ENCODE measurements at regions not wholly inside any gene's neighbourhood (a gene's known extent, or its start where the extent isn't known, plus 50 kb on each side); places are given as distances from the start of the nearest gene placed in this dataset.

- no peak for DNase-seq
Observed at GRCh38 chr5:97737608-97738007, 554.6 kb upstream of the RIOK2 start.

GRCh38 chr5:97745817-97746216 is 562.8 kb upstream of the RIOK2 start:
- DNase-seq, result no peak

GRCh38 chr5:97750576-97750975 is 567.5 kb upstream of the RIOK2 start:
- DNase-seq, result no peak

DNA sequence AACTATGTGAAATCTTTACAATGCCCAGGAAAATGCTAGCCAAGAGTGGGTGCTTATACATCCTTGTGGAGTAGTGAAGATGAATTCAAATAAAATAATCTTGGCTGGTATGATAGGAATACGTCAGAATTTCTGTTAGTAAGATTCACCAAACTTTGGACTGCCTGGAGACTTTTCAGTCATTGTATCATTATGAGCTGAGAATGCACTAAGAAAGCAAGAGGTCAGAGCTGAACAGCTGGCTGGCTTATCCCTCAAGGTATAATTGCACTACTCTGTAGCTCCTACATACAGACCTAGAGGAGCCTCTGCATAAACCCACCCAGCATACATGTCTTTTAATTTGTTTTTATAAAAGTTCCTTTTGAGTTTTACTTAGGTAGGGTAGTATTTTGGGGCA is 568.5 kb upstream of the RIOK2 start:
- no peak for DNase-seq

DNA sequence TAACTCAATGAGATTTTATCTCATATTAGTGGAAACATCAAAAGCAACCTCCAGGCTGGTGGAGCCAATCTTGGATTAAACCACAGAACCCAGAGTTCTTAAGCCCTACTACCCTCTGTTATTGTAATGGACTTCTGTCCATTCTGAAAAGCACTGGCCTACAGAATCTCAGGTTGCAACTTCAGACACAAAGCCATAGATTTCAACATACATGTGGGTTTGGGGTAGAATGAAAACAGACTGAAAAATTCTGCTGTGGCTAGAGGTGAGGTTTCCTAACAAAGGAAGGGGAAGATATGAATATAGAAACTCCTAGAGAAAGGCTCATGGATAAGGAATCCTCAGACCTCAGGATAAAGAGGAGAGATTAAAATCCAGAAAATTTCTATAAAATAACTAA is 569.8 kb upstream of the RIOK2 start:
- no peak for DNase-seq

- DNase-seq, result no peak
Observed at GRCh38 chr5:97762483-97762882, 579.4 kb upstream of the RIOK2 start.

- DNase-seq, result no peak
Observed at GRCh38 chr5:97764700-97765099, 581.7 kb upstream of the RIOK2 start.

GRCh38 chr5:97778451-97778850 is 595.4 kb upstream of the RIOK2 start:
- no peak for DNase-seq

GRCh38 chr5:97788369-97788768 is 605.3 kb upstream of the RIOK2 start:
- DNase-seq, result no peak

DNA sequence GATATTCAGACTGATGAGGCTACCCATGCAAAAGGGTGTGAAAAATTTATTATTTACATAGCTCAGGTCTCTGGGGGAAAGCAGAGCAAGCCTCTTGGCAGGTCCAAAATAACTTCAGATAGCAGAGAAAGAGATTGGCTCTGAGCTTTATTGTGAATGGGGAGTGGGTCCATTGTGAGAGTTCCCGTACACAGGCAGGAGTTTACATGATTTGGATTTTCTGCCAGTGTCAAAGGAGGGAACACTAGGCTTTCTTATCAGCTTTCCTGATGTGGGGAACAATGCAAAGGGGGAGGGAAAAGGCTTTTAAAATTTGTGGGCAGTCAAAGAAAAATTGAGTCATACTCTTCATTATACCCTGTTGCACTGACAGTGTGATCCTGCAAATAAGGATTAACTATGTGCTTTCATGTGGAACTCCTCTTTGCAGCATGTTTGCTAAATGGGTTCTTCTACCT is 615.0 kb upstream of the RIOK2 start:
- no peak for DNase-seq

- no peak for DNase-seq
Observed at GRCh38 chr5:97801461-97801860, 618.4 kb upstream of the RIOK2 start.

- DNase-seq, result no peak
Observed at GRCh38 chr5:97820138-97820537, 637.1 kb upstream of the RIOK2 start.

GRCh38 chr5:97832645-97833296 is 649.7 kb upstream of the RIOK2 start:
- no peak for DNase-seq

DNA sequence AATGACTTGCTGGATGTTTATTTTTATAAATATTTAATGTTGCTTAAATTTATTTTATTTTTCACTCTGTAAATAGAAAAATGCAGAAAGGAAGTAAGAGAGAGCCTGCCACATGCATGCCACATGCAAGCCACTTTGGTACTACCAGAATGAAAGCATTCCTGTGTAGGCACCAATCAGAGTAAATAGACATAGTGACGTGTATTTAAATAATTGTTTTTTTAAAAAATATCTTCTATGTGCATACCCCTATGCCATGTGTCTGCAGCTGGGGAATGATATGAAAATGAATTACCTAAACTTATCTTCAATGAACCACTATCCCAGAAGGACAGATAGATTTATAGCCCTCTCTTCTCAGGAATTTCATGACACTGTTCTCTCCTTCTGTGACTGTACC is 651.5 kb upstream of the RIOK2 start:
- DNase-seq, result no peak

DNA sequence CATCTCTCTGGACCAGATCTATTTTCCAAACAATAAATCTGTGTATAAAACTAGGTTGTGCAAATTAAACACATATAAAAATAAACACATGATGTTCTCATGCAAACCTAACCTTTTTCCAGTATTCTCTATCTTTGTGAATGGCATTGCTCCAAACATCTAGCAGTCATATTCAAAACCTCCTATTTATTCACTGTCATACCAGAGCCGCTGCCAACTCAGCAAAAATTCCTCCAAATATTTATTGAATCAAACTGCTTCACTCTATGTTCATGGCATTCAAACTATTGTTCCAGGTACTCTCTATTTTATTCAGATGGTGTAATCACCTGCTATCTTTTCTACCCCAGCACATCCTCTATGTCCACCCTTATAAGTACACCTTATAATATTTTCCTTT is 652.1 kb upstream of the RIOK2 start:
- no peak for DNase-seq

GRCh38 chr5:97836816-97837215 is 653.8 kb upstream of the RIOK2 start:
- no peak for DNase-seq

GRCh38 chr5:97838214-97838613 is 655.2 kb upstream of the RIOK2 start:
- DNase-seq, result no peak

DNA sequence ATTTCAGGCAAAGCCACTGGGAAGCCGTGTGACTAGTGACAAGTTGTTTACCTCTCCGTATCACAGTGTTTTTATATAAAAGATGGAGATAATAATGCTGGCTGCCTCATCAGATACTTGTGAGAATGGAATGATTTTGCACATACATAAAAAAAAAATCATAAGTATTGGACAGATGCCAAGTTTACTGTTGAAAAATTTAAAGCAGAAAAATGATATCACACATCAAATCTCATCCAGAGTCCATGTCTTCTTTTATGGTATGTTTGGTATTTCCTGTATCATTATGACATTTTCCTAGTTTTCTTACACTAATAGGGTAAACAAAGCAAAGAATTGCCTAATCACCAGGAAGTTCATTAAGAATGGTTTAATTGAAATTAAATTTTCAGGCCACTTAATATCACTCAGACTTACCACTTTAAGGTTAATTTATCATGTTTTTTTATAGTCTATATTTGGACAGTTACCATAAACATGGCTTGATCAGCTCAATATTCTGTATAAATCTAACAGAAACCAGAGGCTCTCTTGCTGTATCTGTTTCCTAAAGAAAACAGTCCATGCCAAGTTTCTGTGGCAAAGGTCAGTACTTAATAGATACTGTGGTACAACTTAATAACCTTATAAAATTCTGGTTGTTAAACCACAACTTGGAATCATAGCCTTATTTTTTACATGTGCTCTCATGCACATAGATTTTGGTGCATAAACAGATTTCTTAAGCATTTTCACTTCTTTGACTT is 656.5 kb upstream of the RIOK2 start:
- no peak for DNase-seq

DNA sequence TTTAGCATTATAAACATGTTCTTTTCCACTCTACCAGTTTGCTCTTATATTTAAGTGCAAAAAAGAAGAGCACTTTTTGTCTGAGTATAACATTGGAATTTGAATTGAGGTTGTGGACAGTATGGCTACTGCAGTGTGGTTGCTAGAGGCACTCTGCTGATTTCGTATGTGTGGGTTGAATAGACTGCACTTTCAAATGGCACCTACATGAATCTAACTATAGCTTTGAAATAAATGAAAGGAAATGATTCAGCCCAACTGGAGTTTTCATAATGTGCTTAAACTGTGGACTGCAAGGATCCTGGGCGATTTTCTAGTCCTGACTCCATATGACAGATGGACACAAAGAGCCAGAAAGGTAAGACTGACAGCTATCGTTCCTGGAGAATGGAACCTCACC is 657.6 kb upstream of the RIOK2 start:
- no peak for DNase-seq

GRCh38 chr5:97842687-97843086 is 659.6 kb upstream of the RIOK2 start:
- no peak for DNase-seq

GRCh38 chr5:97844797-97845196 is 661.8 kb upstream of the RIOK2 start:
- no peak for DNase-seq

DNA sequence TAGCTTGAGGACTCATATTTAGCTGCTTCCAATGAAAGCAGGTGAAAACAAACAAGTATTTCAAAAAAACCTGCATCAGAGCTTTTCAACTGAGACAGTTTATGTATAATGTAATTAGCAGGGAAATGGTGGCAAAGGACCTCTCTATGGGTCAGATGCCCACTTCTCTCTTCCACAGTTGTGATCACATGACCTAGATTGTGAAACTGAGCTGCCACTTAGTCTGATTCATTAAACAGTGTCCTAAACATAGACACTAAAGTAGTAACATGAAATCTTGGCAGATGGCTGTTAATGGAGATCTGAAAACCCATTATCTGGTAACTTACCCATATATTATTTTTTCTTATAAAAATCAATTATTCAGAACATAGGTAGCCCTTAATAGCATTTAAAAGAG is 663.6 kb upstream of the RIOK2 start:
- no peak for DNase-seq

DNA sequence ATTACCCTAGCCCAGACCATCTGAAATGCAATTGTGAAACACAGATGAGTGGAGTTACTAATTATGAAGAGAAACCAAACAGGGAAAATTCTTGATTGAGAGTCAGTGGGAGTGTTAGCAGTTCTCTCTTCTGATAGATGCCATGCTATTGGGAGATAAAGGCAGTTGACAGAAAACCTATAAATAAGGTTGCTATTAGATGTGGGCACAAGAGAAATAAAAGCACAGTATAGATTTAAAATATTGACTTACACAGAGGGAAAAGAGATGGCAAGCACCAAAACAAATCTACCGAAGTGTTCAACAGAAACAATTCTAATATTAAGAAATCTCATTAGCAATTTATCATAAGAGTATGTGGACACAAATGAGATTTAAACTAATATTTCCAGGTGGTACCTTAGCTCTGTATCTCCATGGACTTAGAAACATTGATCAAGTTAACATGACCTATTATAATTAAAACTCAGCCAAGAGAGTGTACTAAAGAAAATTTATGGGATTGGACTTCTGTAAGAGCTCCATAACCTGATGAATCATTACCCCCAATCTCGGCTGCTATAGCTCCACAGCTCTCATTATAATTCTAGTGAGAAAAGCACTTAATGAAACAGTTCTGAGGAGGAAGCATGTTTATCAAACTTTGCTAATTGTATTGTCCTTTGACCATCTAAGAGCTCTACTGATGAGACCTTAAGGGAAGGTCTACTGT is 665.0 kb upstream of the RIOK2 start:
- DNase-seq, result no peak

DNA sequence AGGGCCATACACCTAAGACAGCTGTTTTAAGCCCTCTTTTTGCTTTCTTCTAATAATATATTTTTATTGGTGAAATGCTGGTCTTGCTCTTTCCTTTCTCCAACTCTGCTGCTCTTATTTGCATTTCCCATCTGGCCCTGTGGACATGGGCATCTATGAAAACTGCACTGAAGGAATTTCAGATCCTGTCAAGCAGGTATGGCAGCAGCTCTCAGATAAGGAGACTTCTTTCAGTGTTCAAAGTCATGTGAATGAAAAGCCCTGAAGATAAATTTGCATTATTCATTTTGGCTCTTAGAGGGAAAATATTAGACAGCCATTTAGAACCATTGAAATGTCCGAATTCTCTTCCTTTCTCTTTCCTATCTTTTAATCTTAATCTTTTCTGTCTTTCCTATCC is 668.0 kb upstream of the RIOK2 start:
- DNase-seq, result no peak
